ENCODE measurements at regions not wholly inside any gene's neighbourhood (a gene's known extent, or its start where the extent isn't known, plus 50 kb on each side); places are given as distances from the start of the nearest gene placed in this dataset.

- no peaks in the 10 kb centered on the region for H3K9me3 Mint-ChIP-seq
- H3K27me3 Mint-ChIP-seq = peaks cover 33% of the 10 kb centered on the region
- ATAC-seq (replicated peaks; ENCODE audit: extremely low read depth, poor library complexity, severe bottlenecking) (no peak), DNase-seq (ENCODE audit: low spot score in 2 of 2) (no peak)
- H3K27ac Mint-ChIP-seq (ENCODE audit: low read depth) = no peak overlapping the region
- no peaks in the 10 kb centered on the region for H3K36me3 Mint-ChIP-seq (ENCODE audit: insufficient read depth)
- no peaks in the 10 kb centered on the region for H3K4me1 Mint-ChIP-seq
- H3K4me3 Mint-ChIP-seq = no peak overlapping the region
Measured at GRCh38 chr9:96047116-96047639, 171.7 kb downstream of the ERCC6L2 start.

GRCh38 chr9:96045811-96046210, 170.3 kb downstream of the ERCC6L2 start:
- Mint-ChIP-seq H3K27me3 (peaks cover 33% of the 10 kb centered on the region), H3K9me3 (no peaks in the 10 kb centered on the region), H3K27ac (ENCODE audit: low read depth) (no peak overlapping the region), H3K4me3 (no peak overlapping the region), H3K4me1 (no peaks in the 10 kb centered on the region), H3K36me3 (ENCODE audit: insufficient read depth) (no peaks in the 10 kb centered on the region)
- ATAC-seq (replicated peaks; ENCODE audit: extremely low read depth, poor library complexity, severe bottlenecking) (no peak), DNase-seq (ENCODE audit: low spot score in 2 of 2) (no peak)

- Mint-ChIP-seq H3K4me1 (no peaks in the 10 kb centered on the region), H3K4me3 (no peak overlapping the region), H3K27ac (ENCODE audit: low read depth) (no peak overlapping the region), H3K9me3 (no peaks in the 10 kb centered on the region), H3K27me3 (peaks cover 33% of the 10 kb centered on the region), H3K36me3 (ENCODE audit: insufficient read depth) (no peaks in the 10 kb centered on the region)
- ATAC-seq (replicated peaks; ENCODE audit: extremely low read depth, poor library complexity, severe bottlenecking) (no peak), DNase-seq (ENCODE audit: low spot score in 2 of 2) (no peak)
Measured at GRCh38 chr9:96044401-96044800, 168.9 kb downstream of the ERCC6L2 start.

GRCh38 chr9:96040591-96041461, 165.3 kb downstream of the ERCC6L2 start:
- DNase-seq (ENCODE audit: low spot score in 2 of 2) = no peak
- H3K27ac Mint-ChIP-seq (ENCODE audit: low read depth) = no peak overlapping the region
- no peak for ATAC-seq (replicated peaks; ENCODE audit: extremely low read depth, poor library complexity, severe bottlenecking)
- no peak overlapping the region for H3K4me3 Mint-ChIP-seq
- H3K36me3 Mint-ChIP-seq (ENCODE audit: insufficient read depth) = no peaks in the 10 kb centered on the region
- no peaks in the 10 kb centered on the region for H3K4me1 Mint-ChIP-seq
- H3K9me3 Mint-ChIP-seq = peaks cover 12% of the 10 kb centered on the region
- peaks cover 16% of the 10 kb centered on the region for H3K27me3 Mint-ChIP-seq

GRCh38 chr9:96038914-96039313, 163.4 kb downstream of the ERCC6L2 start:
- H3K9me3 Mint-ChIP-seq = peaks cover 12% of the 10 kb centered on the region
- no peak overlapping the region for H3K27ac Mint-ChIP-seq (ENCODE audit: low read depth)
- peaks cover 5% of the 10 kb centered on the region for H3K27me3 Mint-ChIP-seq
- no peak for ATAC-seq (replicated peaks; ENCODE audit: extremely low read depth, poor library complexity, severe bottlenecking)
- H3K36me3 Mint-ChIP-seq (ENCODE audit: insufficient read depth) = no peaks in the 10 kb centered on the region
- no peaks in the 10 kb centered on the region for H3K4me1 Mint-ChIP-seq
- no peak overlapping the region for H3K4me3 Mint-ChIP-seq
- DNase-seq (ENCODE audit: low spot score in 2 of 2) = no peak

- Mint-ChIP-seq H3K36me3 (ENCODE audit: insufficient read depth) (no peaks in the 10 kb centered on the region), H3K27me3 (no peaks in the 10 kb centered on the region), H3K9me3 (peaks cover 12% of the 10 kb centered on the region), H3K4me3 (no peak overlapping the region), H3K4me1 (no peaks in the 10 kb centered on the region), H3K27ac (ENCODE audit: low read depth) (peak overlapping the region; percentile 26)
- DNase-seq (ENCODE audit: low spot score in 2 of 2) (no peak), ATAC-seq (replicated peaks; ENCODE audit: extremely low read depth, poor library complexity, severe bottlenecking) (no peak)
Measured at GRCh38 chr9:96038271-96038670, 162.8 kb downstream of the ERCC6L2 start.

- DNase-seq (ENCODE audit: low spot score in 2 of 2) = no peak
- Mint-ChIP-seq H3K4me1 (no peaks in the 10 kb centered on the region), H3K4me3 (no peak overlapping the region), H3K36me3 (ENCODE audit: insufficient read depth) (peaks cover 1% of the 10 kb centered on the region), H3K27ac (ENCODE audit: low read depth) (no peak overlapping the region), H3K9me3 (peaks cover 12% of the 10 kb centered on the region), H3K27me3 (peaks cover 6% of the 10 kb centered on the region)
- no peak for ATAC-seq (replicated peaks; ENCODE audit: extremely low read depth, poor library complexity, severe bottlenecking)
Measured at GRCh38 chr9:96034553-96035122, 159.1 kb downstream of the ERCC6L2 start.

GRCh38 chr9:96033896-96034295, 158.4 kb downstream of the ERCC6L2 start:
- H3K27ac Mint-ChIP-seq (ENCODE audit: low read depth) = no peak overlapping the region
- H3K4me3 Mint-ChIP-seq = no peak overlapping the region
- DNase-seq (ENCODE audit: low spot score in 2 of 2) (no peak), ATAC-seq (replicated peaks; ENCODE audit: extremely low read depth, poor library complexity, severe bottlenecking) (no peak)
- H3K9me3 Mint-ChIP-seq = peaks cover 8% of the 10 kb centered on the region
- peaks cover 1% of the 10 kb centered on the region for H3K36me3 Mint-ChIP-seq (ENCODE audit: insufficient read depth)
- peaks cover 8% of the 10 kb centered on the region for H3K27me3 Mint-ChIP-seq
- H3K4me1 Mint-ChIP-seq = peaks cover under 1% of the 10 kb centered on the region

GRCh38 chr9:96031916-96032534, 156.5 kb downstream of the ERCC6L2 start:
- Mint-ChIP-seq H3K27ac (ENCODE audit: low read depth) (no peak overlapping the region), H3K36me3 (ENCODE audit: insufficient read depth) (peaks cover 4% of the 10 kb centered on the region), H3K27me3 (peaks cover 27% of the 10 kb centered on the region), H3K4me1 (peaks cover 15% of the 10 kb centered on the region), H3K9me3 (no peaks in the 10 kb centered on the region), H3K4me3 (no peak overlapping the region)
- ATAC-seq (replicated peaks; ENCODE audit: extremely low read depth, poor library complexity, severe bottlenecking) = no peak
- DNase-seq (ENCODE audit: low spot score in 2 of 2) = no peak

- Mint-ChIP-seq H3K4me1 (peaks cover 21% of the 10 kb centered on the region), H3K9me3 (peaks cover 6% of the 10 kb centered on the region), H3K27ac (ENCODE audit: low read depth) (no peak overlapping the region), H3K36me3 (ENCODE audit: insufficient read depth) (peaks cover 6% of the 10 kb centered on the region), H3K4me3 (no peak overlapping the region), H3K27me3 (peaks cover 33% of the 10 kb centered on the region)
- DNase-seq (ENCODE audit: low spot score in 2 of 2) = no peak
- no peak for ATAC-seq (replicated peaks; ENCODE audit: extremely low read depth, poor library complexity, severe bottlenecking)
Measured at GRCh38 chr9:96031366-96031824, 155.9 kb downstream of the ERCC6L2 start.

GRCh38 chr9:96029722-96030530, 154.4 kb downstream of the ERCC6L2 start:
- DNase-seq (ENCODE audit: low spot score in 2 of 2) (no peak), ATAC-seq (replicated peaks; ENCODE audit: extremely low read depth, poor library complexity, severe bottlenecking) (no peak)
- Mint-ChIP-seq H3K4me3 (no peak overlapping the region), H3K27ac (ENCODE audit: low read depth) (no peak overlapping the region), H3K9me3 (peaks cover 6% of the 10 kb centered on the region), H3K27me3 (peaks cover 48% of the 10 kb centered on the region), H3K36me3 (ENCODE audit: insufficient read depth) (peaks cover 6% of the 10 kb centered on the region), H3K4me1 (peaks cover 29% of the 10 kb centered on the region)
